ENCODE measurements at regions not wholly inside any gene's neighbourhood (a gene's known extent, or its start where the extent isn't known, plus 50 kb on each side); places are given as distances from the start of the nearest gene placed in this dataset.
"Not testable (repeated sequence)": the region's sequence is repeated elsewhere in the genome, so short reads cannot be mapped to it uniquely, and the experiment has no call there.

DNA sequence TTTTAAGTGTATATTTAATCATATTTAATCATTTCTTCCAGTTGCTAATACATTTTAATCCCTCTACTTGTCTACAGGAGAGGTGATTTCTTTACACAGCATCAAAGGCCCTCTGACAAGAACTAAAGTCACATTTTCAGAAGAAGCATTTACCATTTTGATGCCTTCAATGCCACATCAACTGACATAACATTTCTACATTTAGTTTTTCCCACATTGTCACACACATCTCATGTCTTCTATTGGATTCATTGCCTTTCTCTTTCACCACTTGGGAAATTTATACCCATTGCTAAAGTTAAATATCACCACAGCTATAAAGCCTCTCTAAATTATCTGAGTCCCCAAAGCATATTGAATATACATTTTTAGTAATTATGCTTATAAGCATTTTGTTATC is 1907.5 kb upstream of the CDH9 start:
- Histone ChIP-seq H3K27me3 (replicated peaks; ENCODE audit: control insufficient read depth, insufficient read depth, low read length) (no peaks in the 10 kb centered on the region), H3K4me3 (replicated peaks; ENCODE audit: low read depth, low read length) (no peak overlapping the region), H3K36me3 (ENCODE audit: control insufficient read depth, insufficient read depth, low read length) (no peaks in the 10 kb centered on the region)
- DNase-seq (ENCODE audit: extremely low read depth, insufficient read length) = no peak
- TF ChIP-seq, protein P1, sequence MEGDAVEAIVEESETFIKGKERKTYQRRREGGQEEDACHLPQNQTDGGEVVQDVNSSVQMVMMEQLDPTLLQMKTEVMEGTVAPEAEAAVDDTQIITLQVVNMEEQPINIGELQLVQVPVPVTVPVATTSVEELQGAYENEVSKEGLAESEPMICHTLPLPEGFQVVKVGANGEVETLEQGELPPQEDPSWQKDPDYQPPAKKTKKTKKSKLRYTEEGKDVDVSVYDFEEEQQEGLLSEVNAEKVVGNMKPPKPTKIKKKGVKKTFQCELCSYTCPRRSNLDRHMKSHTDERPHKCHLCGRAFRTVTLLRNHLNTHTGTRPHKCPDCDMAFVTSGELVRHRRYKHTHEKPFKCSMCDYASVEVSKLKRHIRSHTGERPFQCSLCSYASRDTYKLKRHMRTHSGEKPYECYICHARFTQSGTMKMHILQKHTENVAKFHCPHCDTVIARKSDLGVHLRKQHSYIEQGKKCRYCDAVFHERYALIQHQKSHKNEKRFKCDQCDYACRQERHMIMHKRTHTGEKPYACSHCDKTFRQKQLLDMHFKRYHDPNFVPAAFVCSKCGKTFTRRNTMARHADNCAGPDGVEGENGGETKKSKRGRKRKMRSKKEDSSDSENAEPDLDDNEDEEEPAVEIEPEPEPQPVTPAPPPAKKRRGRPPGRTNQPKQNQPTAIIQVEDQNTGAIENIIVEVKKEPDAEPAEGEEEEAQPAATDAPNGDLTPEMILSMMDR (IDR thresholded peaks at IDR 0.05; ENCODE audit: insufficient read depth, low read length, poor library complexity, severe bottlenecking) = no peak

DNA sequence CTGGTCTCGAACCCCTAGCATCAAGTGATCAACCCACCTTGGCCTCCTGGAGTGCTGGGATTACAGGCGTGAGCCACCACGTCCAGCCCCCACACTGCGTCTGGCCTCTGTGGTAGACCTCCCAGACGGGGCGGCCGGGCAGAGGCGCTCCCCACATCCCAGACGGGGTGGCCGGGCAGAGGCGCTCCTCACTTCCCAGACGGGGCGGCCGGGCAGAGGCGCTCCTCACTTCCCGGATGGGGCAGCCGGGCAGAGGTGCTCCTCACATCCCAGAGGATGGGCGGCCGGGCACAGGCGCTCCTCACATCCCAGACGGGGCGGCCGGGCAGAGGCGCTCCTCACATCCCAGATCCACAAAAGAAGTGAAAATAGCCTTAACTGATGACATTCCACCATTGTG is 1891.0 kb upstream of the CDH9 start:
- not testable (repeated sequence) for H3K27me3 ChIP-seq (replicated peaks; ENCODE audit: control insufficient read depth, insufficient read depth, low read length); H3K36me3 ChIP-seq (ENCODE audit: control insufficient read depth, insufficient read depth, low read length); H3K4me3 ChIP-seq (replicated peaks; ENCODE audit: low read depth, low read length); DNase-seq (ENCODE audit: extremely low read depth, insufficient read length)

DNA sequence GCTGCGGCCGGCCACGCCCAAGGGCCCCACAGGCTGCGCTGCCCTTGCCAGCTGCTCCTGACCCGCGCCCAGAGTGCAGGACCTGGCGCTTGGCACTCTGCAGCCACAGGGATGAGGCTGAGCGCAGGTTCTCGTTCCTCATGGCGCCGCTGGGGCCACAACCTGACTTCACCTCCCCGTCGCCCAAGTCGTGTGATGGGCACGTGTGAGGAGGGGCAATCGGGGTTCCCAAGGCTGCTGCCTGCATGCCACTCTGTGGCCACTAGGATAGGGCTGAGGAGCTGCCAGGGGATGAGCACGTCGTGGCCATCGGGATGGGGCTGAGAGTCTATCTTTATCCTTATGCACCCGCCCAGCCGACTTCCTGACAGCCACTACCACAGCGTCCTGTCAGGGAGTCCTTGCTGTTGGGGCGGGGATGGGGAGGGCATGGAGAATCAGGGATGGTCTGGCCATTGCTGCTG is 1890.0 kb upstream of the CDH9 start:
- not testable (repeated sequence) for H3K27me3 ChIP-seq (replicated peaks; ENCODE audit: control insufficient read depth, insufficient read depth, low read length); H3K4me3 ChIP-seq (replicated peaks; ENCODE audit: low read depth, low read length); H3K36me3 ChIP-seq (ENCODE audit: control insufficient read depth, insufficient read depth, low read length); DNase-seq (ENCODE audit: extremely low read depth, insufficient read length)

DNA sequence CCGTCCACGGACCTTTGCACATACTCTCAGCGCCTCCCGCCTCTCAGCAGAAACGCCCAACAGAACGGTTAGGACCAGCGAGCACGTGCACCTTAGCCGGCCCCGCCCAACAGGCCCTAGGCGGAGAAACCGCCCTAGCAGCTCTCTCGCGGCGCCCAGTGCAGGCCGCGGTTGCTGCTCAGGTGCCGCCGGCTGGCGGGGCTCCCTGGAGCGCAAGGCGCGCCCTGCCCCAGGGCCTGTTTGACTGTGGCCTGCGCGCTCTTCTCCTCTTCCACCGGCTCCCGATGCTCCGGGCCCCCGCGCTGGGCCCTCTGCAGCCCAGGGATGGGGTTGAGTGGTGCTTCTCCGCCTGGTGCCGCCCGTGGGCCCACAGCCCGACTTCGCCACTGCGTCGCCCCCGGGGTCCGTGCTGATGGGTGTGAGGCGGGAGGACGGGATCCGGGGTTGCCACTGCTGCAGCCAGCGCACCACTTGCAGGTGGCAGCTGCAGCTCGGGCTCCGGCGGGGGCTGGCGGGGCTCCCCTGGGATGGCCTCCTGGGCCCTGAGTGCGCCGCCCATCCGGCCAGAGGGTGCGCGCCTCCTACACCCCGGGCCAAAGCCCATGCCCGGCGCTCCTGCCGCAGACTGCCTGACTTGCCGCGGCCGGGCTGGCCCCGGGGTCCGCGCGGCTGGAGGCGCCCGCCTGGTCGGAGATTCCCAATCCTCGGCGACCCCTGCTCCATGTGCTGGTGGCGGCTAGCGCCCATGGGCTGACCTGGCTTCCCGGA is 1889.4 kb upstream of the CDH9 start:
- no peaks in the 10 kb centered on the region for H3K36me3 ChIP-seq (ENCODE audit: control insufficient read depth, insufficient read depth, low read length)
- no peak for DNase-seq (ENCODE audit: extremely low read depth, insufficient read length)
- no peaks in the 10 kb centered on the region for H3K27me3 ChIP-seq (replicated peaks; ENCODE audit: control insufficient read depth, insufficient read depth, low read length)
- H3K4me3 ChIP-seq (replicated peaks; ENCODE audit: low read depth, low read length) = no peak overlapping the region
- TF ChIP-seq, protein P1 (IDR thresholded peaks at IDR 0.05; ENCODE audit: insufficient read depth, low read length, poor library complexity, severe bottlenecking) = no peak

DNA sequence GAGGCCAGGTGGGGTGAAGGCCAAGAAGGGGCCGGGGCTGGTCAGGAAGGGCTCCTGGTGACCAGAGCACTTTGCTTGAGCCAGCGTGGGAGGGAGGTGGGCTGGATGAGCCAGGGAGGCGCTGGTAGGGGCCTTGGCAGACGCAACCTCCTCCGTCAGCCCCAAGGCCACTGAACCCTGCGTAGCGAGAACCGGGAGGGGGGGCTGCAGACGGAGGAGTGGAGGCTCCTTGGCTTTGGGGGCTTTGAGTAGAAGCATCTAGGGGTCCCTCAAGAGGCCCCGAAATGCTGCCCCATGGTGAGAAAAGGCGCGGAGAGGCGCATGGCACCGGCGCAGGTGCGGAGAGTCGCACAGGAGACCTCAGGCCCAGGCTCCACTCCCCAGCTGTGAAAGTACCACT is 1888.0 kb upstream of the CDH9 start:
- TF ChIP-seq, protein P1 (IDR thresholded peaks at IDR 0.05; ENCODE audit: insufficient read depth, low read length, poor library complexity, severe bottlenecking) = no peak
- Histone ChIP-seq H3K4me3 (replicated peaks; ENCODE audit: low read depth, low read length) (no peak overlapping the region), H3K36me3 (ENCODE audit: control insufficient read depth, insufficient read depth, low read length) (no peaks in the 10 kb centered on the region), H3K27me3 (replicated peaks; ENCODE audit: control insufficient read depth, insufficient read depth, low read length) (no peaks in the 10 kb centered on the region)
- no peak for DNase-seq (ENCODE audit: extremely low read depth, insufficient read length)

DNA sequence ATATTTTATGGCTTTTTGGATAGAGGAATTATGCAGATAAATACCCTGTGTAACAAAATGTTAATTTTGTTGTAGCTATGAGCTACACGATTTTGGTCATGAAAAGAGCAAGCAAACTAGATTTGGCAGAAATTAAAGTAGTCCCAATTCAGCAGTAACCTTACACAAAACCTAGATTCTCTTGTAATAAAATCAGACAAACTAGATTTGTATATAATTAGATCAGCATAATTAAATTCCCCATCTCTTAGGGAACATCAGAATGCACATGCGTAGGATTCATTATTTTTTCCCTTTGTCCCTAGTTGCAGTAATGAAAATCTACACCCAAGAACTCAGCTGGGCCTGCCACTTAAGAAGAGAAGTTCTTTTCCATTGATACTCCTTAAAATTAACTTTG is 1879.2 kb upstream of the CDH9 start:
- no peaks in the 10 kb centered on the region for H3K27me3 ChIP-seq (replicated peaks; ENCODE audit: control insufficient read depth, insufficient read depth, low read length)
- no peak overlapping the region for H3K4me3 ChIP-seq (replicated peaks; ENCODE audit: low read depth, low read length)
- TF ChIP-seq, protein P1 (IDR thresholded peaks at IDR 0.05; ENCODE audit: insufficient read depth, low read length, poor library complexity, severe bottlenecking) = no peak
- DNase-seq (ENCODE audit: extremely low read depth, insufficient read length) = no peak
- H3K36me3 ChIP-seq (ENCODE audit: control insufficient read depth, insufficient read depth, low read length) = no peaks in the 10 kb centered on the region

DNA sequence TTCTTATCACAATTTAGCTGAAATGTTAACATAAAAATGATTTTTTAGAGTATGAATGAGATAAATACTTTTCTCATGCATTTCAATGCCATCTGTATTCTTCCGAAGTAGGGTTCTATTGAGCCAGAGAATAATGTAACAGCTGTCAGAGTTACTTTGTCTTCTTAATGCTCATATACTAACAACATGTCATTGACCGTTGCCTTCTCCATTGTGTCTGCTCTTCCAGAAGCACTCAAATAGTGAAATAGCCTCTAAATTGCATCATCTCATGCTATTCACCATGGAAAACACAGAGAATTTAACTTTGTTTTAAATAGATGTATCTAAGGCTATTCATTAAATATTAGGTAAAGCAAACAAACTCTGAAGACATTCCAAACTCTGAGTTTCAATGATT is 1875.9 kb upstream of the CDH9 start:
- TF ChIP-seq, protein P1 (IDR thresholded peaks at IDR 0.05; ENCODE audit: insufficient read depth, low read length, poor library complexity, severe bottlenecking) = no peak
- H3K27me3 ChIP-seq (replicated peaks; ENCODE audit: control insufficient read depth, insufficient read depth, low read length) = no peaks in the 10 kb centered on the region
- no peak for DNase-seq (ENCODE audit: extremely low read depth, insufficient read length)

More for the DNA sequence above, 1875.9 kb upstream of the CDH9 start:
- Histone ChIP-seq H3K4me3 (replicated peaks; ENCODE audit: low read depth, low read length) (no peak overlapping the region), H3K36me3 (ENCODE audit: control insufficient read depth, insufficient read depth, low read length) (no peaks in the 10 kb centered on the region)

All from GM06990 (cell line).